HepG2 (cell line): ENCODE measurements at regions not wholly inside any gene's neighbourhood (a gene's known extent, or its start where the extent isn't known, plus 50 kb on each side); places are given as distances from the start of the nearest gene placed in this dataset.
"Not testable (repeated sequence)": the region's sequence is repeated elsewhere in the genome, so short reads cannot be mapped to it uniquely, and the experiment has no call there.

Experiments used
- HMG20A ChIP-seq: IDR thresholded peaks from 2 replicates; pipeline ENCODE4 v1.6.1; 2016; ENCODE audit warnings: borderline replicate concordance
- RAD21 ChIP-seq: fragments of 450-650 bp; formaldehyde crosslinking; IDR thresholded peaks from 2 replicates; pipeline ENCODE4 v1.5.0; 2020; ENCODE audit warnings: mild to moderate bottlenecking
- TBP ChIP-seq: sonication (generic); formaldehyde crosslinking; IDR thresholded peaks from 2 replicates; pipeline ENCODE4 v1.5.0; 2020; ENCODE audit warnings: missing genetic modification reagents
- ZFX ChIP-seq: sonication (generic); formaldehyde crosslinking; IDR thresholded peaks from 2 replicates; pipeline ENCODE4 v1.4.0; 2020; ENCODE audit warnings: mild to moderate bottlenecking, low read depth, missing genetic modification reagents, moderate library complexity

DNA sequence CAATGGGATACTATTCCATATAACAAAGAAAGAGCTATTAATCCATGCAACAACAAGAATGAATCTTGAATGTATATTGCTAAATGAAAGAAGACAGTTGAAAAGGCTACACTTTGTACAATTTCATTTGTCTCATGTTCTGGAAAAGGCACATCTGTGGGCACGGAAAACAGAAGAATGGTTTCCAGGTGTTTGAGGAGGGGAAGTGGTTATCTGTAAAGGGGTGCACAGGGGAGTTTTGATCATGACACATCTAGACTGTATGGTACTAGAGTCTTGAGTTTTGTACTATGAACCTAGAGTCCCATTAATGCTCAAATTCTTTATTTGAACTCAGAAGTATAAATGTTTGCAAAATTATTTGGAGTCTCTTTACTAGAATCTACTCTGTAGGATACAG lies 64.0 kb upstream of the POTEC start:
- not testable (repeated sequence) for TF ChIP-seq ZFX, TBP, RAD21, HMG20A (CRISPR knock-in tag)
